Endothelial cell of umbilical vein (primary cell): ENCODE measurements at regions not wholly inside any gene's neighbourhood (a gene's known extent, or its start where the extent isn't known, plus 50 kb on each side); places are given as distances from the start of the nearest gene placed in this dataset.

ENCODE experiments used
- BruUV-seq: library from RNA; stranded (reverse); fragments of 400-500 nt; replicated peaks from 2 replicates; lab custom pipeline; 2021; lab: Mats Ljungman, UMichigan
- CTCF ChIA-PET: fragments of 300-600, 350-600 bp; sonication (Branson Sonifier 250); formaldehyde crosslinking; loops from one replicate; lab custom pipeline; 2021; ENCODE audit warnings: antibody characterized with exemption, inconsistent platforms; lab: Charles Lee
- POLR2A ChIA-PET: fragments of 300-600, 350-600 bp; sonication (Branson Sonifier 250); formaldehyde crosslinking; loops from one replicate; lab custom pipeline; 2021; ENCODE audit warnings: antibody characterized with exemption, inconsistent platforms; lab: Charles Lee
- DNase-seq: peaks from one replicate; pipeline ENCODE4 v3.0.0-alpha.2; 2011; ENCODE audit warnings: low read depth, low spot score
- FAIRE-seq: peaks from 2 replicates; lab custom pipeline; 2011; peaks lifted over from hg19 to GRCh38; lab: Jason Lieb, UNC
- H2AFZ ChIP-seq: 2 replicates; pipeline ENCODE4 v1.6.0; 2012; ENCODE audit warnings: low read depth, low read length, control low read depth, inconsistent platforms
- H3K27ac ChIP-seq: 2 replicates; pipeline ENCODE4 v1.5.1; 2011; ENCODE audit warnings: low read depth, mild to moderate bottlenecking, control low read depth, low read length, moderate library complexity; ENCODE audit not compliant: insufficient read depth
- H3K27me3 ChIP-seq, 2 experiments: 2 replicates each; pipeline versions ENCODE4 v1.6.0 to v1.6.1; 2011; ENCODE audit warnings: low read length in 2 of 2, mixed read lengths in 1 of 2; ENCODE audit not compliant: control insufficient read depth in 2 of 2, insufficient read depth in 2 of 2
- H3K36me3 ChIP-seq, 2 experiments: 2 replicates in 1 of 2; 3 replicates in 1 of 2; pipeline ENCODE4 v1.5.1; 2011; ENCODE audit warnings: low read length in 2 of 2, mild to moderate bottlenecking in 1 of 2, moderate library complexity in 1 of 2; ENCODE audit not compliant: control insufficient read depth in 2 of 2, insufficient read depth in 2 of 2; ENCODE audit errors: extremely low read depth in 1 of 2
- H3K4me1 ChIP-seq: 3 replicates; pipeline ENCODE4 v1.5.1; 2011; ENCODE audit warnings: mild to moderate bottlenecking, low read length; ENCODE audit not compliant: control insufficient read depth, insufficient read depth; ENCODE audit errors: extremely low read depth
- H3K4me2 ChIP-seq: 2 replicates; pipeline ENCODE4 v1.6.1; 2011; ENCODE audit warnings: low read length, control low read depth, mixed read lengths; ENCODE audit not compliant: insufficient read depth
- H3K4me3 ChIP-seq, 3 experiments: fragments of 200-600 bp in 1 of 3; sonication (generic), shearing (Covaris generic) in 1 of 3; replicated peaks in 1 of 3; 2 replicates each; pipeline ENCODE4 v1.5.1; 2011 to 2016; ENCODE audit warnings: control low read depth in 3 of 3, low read length in 3 of 3, mild to moderate bottlenecking in 2 of 3, inconsistent platforms in 1 of 3, low read depth in 1 of 3, moderate library complexity in 1 of 3; ENCODE audit not compliant: insufficient read depth in 1 of 3
- H3K79me2 ChIP-seq: 2 replicates; pipeline ENCODE4 v1.6.0; 2012; ENCODE audit warnings: low read length, inconsistent platforms; ENCODE audit not compliant: control insufficient read depth, insufficient read depth
- H3K9ac ChIP-seq: replicated peaks from 2 replicates; pipeline ENCODE3; 2011; ENCODE audit warnings: low read length, control low read depth; ENCODE audit not compliant: insufficient read depth; ENCODE audit errors: extremely low read depth
- H3K9me1 ChIP-seq: replicated peaks from 3 replicates; pipeline ENCODE4 v1.6.0; 2011; ENCODE audit warnings: mild to moderate bottlenecking, low read length; ENCODE audit not compliant: control insufficient read depth, insufficient read depth; ENCODE audit errors: extremely low read depth
- H3K9me3 ChIP-seq: replicated peaks from 2 replicates; pipeline ENCODE4 v1.5.1; 2012; ENCODE audit warnings: low read length, inconsistent platforms; ENCODE audit not compliant: control insufficient read depth, insufficient read depth
- H4K20me1 ChIP-seq: replicated peaks from 2 replicates; pipeline ENCODE3; 2011; ENCODE audit warnings: mild to moderate bottlenecking, low read length; ENCODE audit not compliant: control insufficient read depth, insufficient read depth; ENCODE audit errors: extremely low read depth
- EZH2 ChIP-seq: IDR thresholded peaks from 2 replicates; pipeline ENCODE4 v1.6.1; 2012; ENCODE audit warnings: borderline replicate concordance, low read depth, mild to moderate bottlenecking, moderate library complexity, low read length, inconsistent platforms; ENCODE audit not compliant: severe bottlenecking
- FOS ChIP-seq: IDR thresholded peaks from 2 replicates; pipeline ENCODE4 v1.6.1; 2011; ENCODE audit warnings: mild to moderate bottlenecking, low read length, moderate library complexity, borderline replicate concordance; ENCODE audit not compliant: insufficient read depth
- GATA2 ChIP-seq: IDR thresholded peaks from 2 replicates; pipeline ENCODE4 v1.7.0; 2011; ENCODE audit warnings: low read depth, mild to moderate bottlenecking, moderate library complexity, mixed read lengths, low read length; ENCODE audit not compliant: insufficient read length, insufficient read depth
- JUN ChIP-seq: IDR thresholded peaks from 2 replicates; pipeline ENCODE4 v1.6.1; 2011; ENCODE audit warnings: borderline replicate concordance, low read depth; ENCODE audit not compliant: insufficient read length, insufficient read depth
- MYC ChIP-seq: IDR thresholded peaks from one replicate; pipeline ENCODE4 v1.6.1; 2011; ENCODE audit warnings: mild to moderate bottlenecking, low read depth, low read length
- POLR2A ChIP-seq: IDR thresholded peaks from 2 replicates; pipeline ENCODE4 v1.6.1; 2012; ENCODE audit warnings: low read depth, mild to moderate bottlenecking, control low read depth, low read length
- POLR2AphosphoS5 ChIP-seq: IDR thresholded peaks from 2 replicates; pipeline ENCODE4 v1.6.1; 2012; ENCODE audit warnings: low read depth, mild to moderate bottlenecking, control low read depth, low read length, moderate library complexity; ENCODE audit not compliant: insufficient read depth
- dilution Hi-C: fragments of 300-500 bp; cut with MboI; formaldehyde crosslinking; loops from one replicate; pipeline ENCODE4 v1.15.0; 2019; ENCODE audit warnings: low sequenced_read_pairs; ENCODE audit not compliant: extremely low pct_ligation_motif_present
- intact Hi-C: fragments of 100-400 bp; cut with micrococcal nuclease; formaldehyde crosslinking; loops from one replicate; pipeline ENCODE4 v1.10.0; 2022
- TF ChIP-seq, protein P1 (sequence below), 2 donors: IDR thresholded peaks; 1 replicate in 1 of 2; 2 replicates in 1 of 2; pipeline ENCODE4 v1.5.1; 2011; ENCODE audit warnings: low read length in 2 of 2, mild to moderate bottlenecking in 2 of 2, moderate library complexity in 2 of 2, control low read depth in 1 of 2, inconsistent platforms in 1 of 2, low read depth in 1 of 2; ENCODE audit not compliant: insufficient read depth in 1 of 2; ENCODE audit errors: extremely low read depth in 1 of 2
- TF ChIP-seq, protein P2 (sequence below): IDR thresholded peaks from 2 replicates; pipeline ENCODE4 v1.6.1; 2011; ENCODE audit not compliant: insufficient read depth, insufficient read length

DNA sequence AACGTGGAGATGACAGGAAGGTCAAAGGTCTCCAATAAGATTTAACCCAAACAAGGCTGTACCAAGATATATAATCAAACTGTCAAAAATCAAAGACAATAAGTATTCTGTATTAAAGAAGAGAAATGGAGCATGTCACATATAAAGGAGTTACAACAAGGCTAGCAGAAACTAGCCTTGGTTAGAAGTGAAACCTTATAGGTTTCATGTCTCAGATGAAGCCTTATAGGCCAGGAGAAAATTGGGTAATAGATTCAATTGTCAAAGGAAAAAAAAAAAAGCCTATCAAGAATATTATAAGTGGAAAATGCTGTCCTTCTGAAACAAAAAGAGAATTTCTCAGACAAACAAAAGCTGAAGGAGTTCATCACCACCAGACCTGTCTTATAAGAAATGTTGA is 419.4 kb downstream of the CDH11 start:
- Histone ChIP-seq H3K79me2 (no peaks in the 10 kb centered on the region), H3K36me3 (no peaks in the 10 kb centered on the region), H3K4me3 (no peak overlapping the region), H3K9ac (no peak overlapping the region), H3K9me3 (no peaks in the 10 kb centered on the region), H3K4me1 (no peaks in the 10 kb centered on the region), H2AFZ (no peak overlapping the region), H3K4me2 (no peak overlapping the region), H3K27me3 (no peaks in the 10 kb centered on the region), H3K9me1 (no peaks in the 10 kb centered on the region), H3K27ac (no peak overlapping the region), H4K20me1 (no peaks in the 10 kb centered on the region)
- DNase-seq (no peak), FAIRE-seq (no peak)
- no TSS peak for BruUV-seq
- intact Hi-C loops (no loop called here), dilution Hi-C loops (no loop called here)
- POLR2A ChIA-PET, result no interaction called here
- TF ChIP-seq POLR2AphosphoS5 (no peak), FOS (no peak), GATA2 (no peak), POLR2A (no peak), MYC (no peak), JUN (no peak), EZH2 (no peak)
- TF ChIP-seq, protein P1, sequence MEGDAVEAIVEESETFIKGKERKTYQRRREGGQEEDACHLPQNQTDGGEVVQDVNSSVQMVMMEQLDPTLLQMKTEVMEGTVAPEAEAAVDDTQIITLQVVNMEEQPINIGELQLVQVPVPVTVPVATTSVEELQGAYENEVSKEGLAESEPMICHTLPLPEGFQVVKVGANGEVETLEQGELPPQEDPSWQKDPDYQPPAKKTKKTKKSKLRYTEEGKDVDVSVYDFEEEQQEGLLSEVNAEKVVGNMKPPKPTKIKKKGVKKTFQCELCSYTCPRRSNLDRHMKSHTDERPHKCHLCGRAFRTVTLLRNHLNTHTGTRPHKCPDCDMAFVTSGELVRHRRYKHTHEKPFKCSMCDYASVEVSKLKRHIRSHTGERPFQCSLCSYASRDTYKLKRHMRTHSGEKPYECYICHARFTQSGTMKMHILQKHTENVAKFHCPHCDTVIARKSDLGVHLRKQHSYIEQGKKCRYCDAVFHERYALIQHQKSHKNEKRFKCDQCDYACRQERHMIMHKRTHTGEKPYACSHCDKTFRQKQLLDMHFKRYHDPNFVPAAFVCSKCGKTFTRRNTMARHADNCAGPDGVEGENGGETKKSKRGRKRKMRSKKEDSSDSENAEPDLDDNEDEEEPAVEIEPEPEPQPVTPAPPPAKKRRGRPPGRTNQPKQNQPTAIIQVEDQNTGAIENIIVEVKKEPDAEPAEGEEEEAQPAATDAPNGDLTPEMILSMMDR (IDR thresholded peaks at IDR 0.05; ENCODE audit: extremely low read depth in 1 of 2, insufficient read depth in 1 of 2, low read depth in 1 of 2, low read length in 2 of 2), result no peak
- TF ChIP-seq, protein P2, sequence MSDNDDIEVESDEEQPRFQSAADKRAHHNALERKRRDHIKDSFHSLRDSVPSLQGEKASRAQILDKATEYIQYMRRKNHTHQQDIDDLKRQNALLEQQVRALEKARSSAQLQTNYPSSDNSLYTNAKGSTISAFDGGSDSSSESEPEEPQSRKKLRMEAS, result no peak
- CTCF ChIA-PET, result no interaction called here
